ENCODE measurements at regions not wholly inside any gene's neighbourhood (a gene's known extent, or its start where the extent isn't known, plus 50 kb on each side); places are given as distances from the start of the nearest gene placed in this dataset.

DNA sequence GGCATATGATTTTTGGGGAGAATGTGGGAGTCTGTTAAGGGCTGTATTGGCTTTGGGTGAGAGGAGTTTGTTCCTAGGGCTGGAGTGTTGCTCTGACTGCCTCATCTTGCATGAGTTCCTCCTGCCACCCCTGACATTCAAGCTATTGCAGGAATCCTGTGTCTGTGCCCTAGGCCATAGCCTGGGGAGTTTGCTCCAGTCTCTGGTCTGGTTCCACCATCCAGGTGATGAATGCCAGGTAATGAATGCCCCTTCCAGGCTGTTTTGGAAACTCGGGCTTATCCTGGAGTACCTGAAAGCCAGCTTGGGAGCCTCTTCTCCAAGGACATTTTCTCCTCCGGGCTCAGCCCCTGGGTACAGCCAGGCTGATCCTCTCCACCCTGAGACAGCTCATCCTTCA is 117.0 kb upstream of the IRX3 start:
- Histone ChIP-seq H3K4me1 (no peaks in the 10 kb centered on the region), H3K36me3 (no peaks in the 10 kb centered on the region), H3K27ac (no peak overlapping the region), H3K27me3 (no peaks in the 10 kb centered on the region), H3K9me3 (no peaks in the 10 kb centered on the region), H3K4me3 (no peak overlapping the region)
- 67 to 70% methylated on average over 1 of the region's 2 CpGs for WGBS, 2 donors
- TF ChIP-seq POLR2A (IDR thresholded peaks at IDR 0.05) (no peak), CTCF (IDR thresholded peaks at IDR 0.05) (no peak)
- no peak for DNase-seq
- intact Hi-C loops (cut with DNase I): no loop called here

GRCh38 chr16:54402873-54403272 is 116.3 kb upstream of the IRX3 start:
- no peak for DNase-seq
- Histone ChIP-seq H3K4me1 (no peaks in the 10 kb centered on the region), H3K4me3 (no peak overlapping the region), H3K36me3 (no peaks in the 10 kb centered on the region), H3K27ac (no peak overlapping the region), H3K9me3 (no peaks in the 10 kb centered on the region), H3K27me3 (no peaks in the 10 kb centered on the region)
- TF ChIP-seq CTCF (IDR thresholded peaks at IDR 0.05): no peak
- no peak for TF ChIP-seq POLR2A (IDR thresholded peaks at IDR 0.05)
- intact Hi-C loops (cut with DNase I): no loop called here
- WGBS, 2 donors: 64 to 77% methylated on average over 2 to 4 of the region's 5 CpGs

DNA sequence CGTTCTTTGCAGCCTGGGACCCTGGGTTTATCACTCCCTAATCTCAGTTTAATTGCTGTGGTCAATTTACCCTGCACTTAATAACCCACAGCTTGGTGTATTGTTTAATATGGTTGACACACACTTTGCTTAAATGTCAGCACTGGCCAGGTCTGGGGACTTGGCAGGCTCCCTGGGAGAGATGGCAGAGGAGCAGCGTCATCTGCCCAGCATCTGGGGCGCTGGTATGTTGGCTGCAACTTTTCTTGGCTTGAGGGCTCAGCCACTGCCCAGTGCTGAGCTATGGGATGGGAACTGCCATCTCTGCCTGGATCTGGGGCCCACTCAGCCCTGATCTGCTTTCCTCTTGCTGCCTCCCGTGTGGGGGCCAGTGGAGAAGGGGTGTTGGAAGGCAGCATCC is 115.7 kb upstream of the IRX3 start:
- 78 to 83% methylated on average over 2 to 3 of the region's 4 CpGs for WGBS, 2 donors

DNA sequence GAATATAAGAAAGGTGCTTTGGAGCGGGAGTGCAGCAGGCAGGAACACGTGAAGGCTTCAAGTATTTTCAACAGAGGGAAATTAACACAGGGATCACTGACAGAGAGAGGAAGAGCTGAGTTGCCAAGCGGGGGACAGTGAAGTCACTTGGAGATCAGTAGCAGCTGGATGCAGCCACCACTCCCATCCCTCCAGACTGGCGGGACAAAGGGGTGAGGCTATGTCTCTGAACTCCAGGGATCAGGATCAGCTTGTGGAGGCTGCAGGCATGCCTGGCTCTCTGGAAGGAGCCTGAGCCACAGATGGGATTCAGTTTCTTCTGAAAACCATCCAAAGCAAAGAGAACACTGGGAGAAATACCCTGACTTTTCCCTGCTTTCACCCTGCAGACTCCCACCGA is 113.7 kb upstream of the IRX3 start:
- WGBS, 2 donors: 68 to 85% methylated on average over 5 of the region's 5 CpGs
- H3K9me3 ChIP-seq: no peaks in the 10 kb centered on the region
- TF ChIP-seq CTCF (IDR thresholded peaks at IDR 0.05): no peak
- TF ChIP-seq POLR2A (IDR thresholded peaks at IDR 0.05): no peak
- no peaks in the 10 kb centered on the region for H3K4me1 ChIP-seq
- intact Hi-C loops (cut with DNase I): no loop called here
- no peak overlapping the region for H3K27ac ChIP-seq
- no peaks in the 10 kb centered on the region for H3K36me3 ChIP-seq
- H3K27me3 ChIP-seq: no peaks in the 10 kb centered on the region
- H3K4me3 ChIP-seq: no peak overlapping the region
- no peak for DNase-seq

More for the DNA sequence above, 115.7 kb upstream of the IRX3 start:
- H3K4me1 ChIP-seq: no peaks in the 10 kb centered on the region
- H3K9me3 ChIP-seq: no peaks in the 10 kb centered on the region
- no peaks in the 10 kb centered on the region for H3K36me3 ChIP-seq
- no peaks in the 10 kb centered on the region for H3K27me3 ChIP-seq
- no peak overlapping the region for H3K27ac ChIP-seq
- no peak overlapping the region for H3K4me3 ChIP-seq
- intact Hi-C loops (cut with DNase I): no loop called here
- TF ChIP-seq CTCF (IDR thresholded peaks at IDR 0.05): no peak
- TF ChIP-seq POLR2A (IDR thresholded peaks at IDR 0.05): no peak
- no peak for DNase-seq

DNA sequence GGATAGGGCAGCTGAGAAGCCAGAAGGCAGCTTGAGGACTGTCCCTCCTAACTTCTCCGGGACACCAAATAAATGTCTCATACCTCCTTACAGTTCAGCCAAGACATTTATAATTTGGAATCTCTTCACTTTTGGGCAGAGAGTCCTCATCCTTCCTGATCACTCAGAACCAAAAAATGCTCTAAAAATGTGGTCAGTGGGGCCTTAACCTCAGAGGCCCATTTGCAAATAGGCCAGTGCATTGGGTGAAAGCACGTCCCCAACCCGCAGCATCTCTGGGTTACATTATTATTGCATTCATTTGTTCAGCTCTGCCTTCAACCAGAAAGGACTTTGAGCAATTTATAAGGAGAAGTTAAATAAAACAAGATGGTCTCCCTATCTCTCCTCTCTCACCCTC is 112.4 kb upstream of the IRX3 start:
- Histone ChIP-seq H3K36me3 (no peaks in the 10 kb centered on the region), H3K9me3 (no peaks in the 10 kb centered on the region), H3K27me3 (no peaks in the 10 kb centered on the region), H3K27ac (no peak overlapping the region), H3K4me3 (no peak overlapping the region), H3K4me1 (no peaks in the 10 kb centered on the region)
- no peak for DNase-seq
- WGBS, 2 donors: 83 to 92% methylated on average over 3 of the region's 3 CpGs
- no peak for TF ChIP-seq CTCF (IDR thresholded peaks at IDR 0.05)
- no peak for TF ChIP-seq POLR2A (IDR thresholded peaks at IDR 0.05)
- intact Hi-C loops (cut with DNase I): no loop called here
